WERI-Rb-1 (cell line): ENCODE measurements at regions not wholly inside any gene's neighbourhood (a gene's known extent, or its start where the extent isn't known, plus 50 kb on each side); places are given as distances from the start of the nearest gene placed in this dataset.
"Not testable (repeated sequence)": the region's sequence is repeated elsewhere in the genome, so short reads cannot be mapped to it uniquely, and the experiment has no call there.

ENCODE experiments used
- DNase-seq: peaks from one replicate; pipeline ENCODE4 v3.0.0-alpha.2; 2020
- H3K27ac ChIP-seq: fragments of 250-450 bp; sonication (Bioruptor Pico); 2 replicates; pipeline ENCODE4 v1.5.1; 2020; ENCODE audit warnings: mild to moderate bottlenecking, moderate library complexity
- H3K27me3 ChIP-seq: fragments of 250-450 bp; sonication (Bioruptor Pico); 2 replicates; pipeline ENCODE4 v1.5.1; 2021; ENCODE audit warnings: mild to moderate bottlenecking, low read depth, moderate library complexity; ENCODE audit not compliant: insufficient read depth, severe bottlenecking
- H3K36me3 ChIP-seq: fragments of 250-450 bp; sonication (Bioruptor Pico); 2 replicates; pipeline ENCODE4 v1.5.1; 2020; ENCODE audit warnings: mild to moderate bottlenecking, moderate library complexity
- H3K4me3 ChIP-seq: 2 replicates; pipeline ENCODE4 v1.5.1; 2011; ENCODE audit warnings: low read depth, mild to moderate bottlenecking, control low read depth, low read length
- H3K9me3 ChIP-seq: fragments of 250-450 bp; sonication (Bioruptor Pico); 2 replicates; pipeline ENCODE4 v1.5.1; 2021; ENCODE audit warnings: mild to moderate bottlenecking, moderate library complexity; ENCODE audit not compliant: severe bottlenecking
- CTCF ChIP-seq: IDR thresholded peaks from 2 replicates; pipeline ENCODE4 v1.5.1; 2011; ENCODE audit warnings: low read depth, mild to moderate bottlenecking, control low read depth, inconsistent platforms, low read length

GRCh38 chr3:87706176-87706575, 352.6 kb downstream of the CGGBP1 start:
- Histone ChIP-seq H3K27ac (no peak overlapping the region), H3K4me3 (no peak overlapping the region), H3K9me3 (no peaks in the 10 kb centered on the region), H3K27me3 (no peaks in the 10 kb centered on the region), H3K36me3 (no peaks in the 10 kb centered on the region)
- DNase-seq, result no peak
- TF ChIP-seq CTCF, result no peak

DNA sequence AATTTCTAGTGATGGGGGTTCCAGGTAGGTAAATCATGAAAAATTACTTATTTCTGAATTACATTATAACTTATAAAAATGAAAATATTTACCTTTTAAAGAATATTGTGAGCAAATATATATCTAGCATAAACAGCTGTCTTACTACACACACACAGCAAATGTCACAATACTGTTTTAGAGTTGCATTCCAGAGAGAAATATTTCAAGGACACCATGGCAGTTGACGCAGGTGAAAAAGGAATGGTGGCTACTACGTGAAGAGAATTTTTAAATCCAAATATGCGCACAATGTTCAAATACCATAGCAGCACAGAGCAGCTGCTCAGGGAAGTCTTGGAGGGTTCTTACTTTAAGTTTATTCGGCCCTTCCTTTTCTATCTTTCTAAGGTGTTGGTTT, 356.2 kb downstream of the CGGBP1 start:
- no peak for TF ChIP-seq CTCF
- H3K9me3 ChIP-seq, result no peaks in the 10 kb centered on the region
- H3K4me3 ChIP-seq, result no peak overlapping the region
- H3K27ac ChIP-seq, result no peak overlapping the region
- no peaks in the 10 kb centered on the region for H3K27me3 ChIP-seq
- no peak for DNase-seq
- H3K36me3 ChIP-seq, result no peaks in the 10 kb centered on the region

- no peak overlapping the region for H3K4me3 ChIP-seq
- H3K36me3 ChIP-seq, result no peaks in the 10 kb centered on the region
- TF ChIP-seq CTCF, result no peak
- H3K27ac ChIP-seq, result no peak overlapping the region
- no peaks in the 10 kb centered on the region for H3K9me3 ChIP-seq
- no peak for DNase-seq
- no peaks in the 10 kb centered on the region for H3K27me3 ChIP-seq
Observed at GRCh38 chr3:87696124-87697013, 362.4 kb downstream of the CGGBP1 start.

- no peak for DNase-seq
- no peak for TF ChIP-seq CTCF
- Histone ChIP-seq H3K27ac (no peak overlapping the region), H3K9me3 (no peaks in the 10 kb centered on the region), H3K27me3 (no peaks in the 10 kb centered on the region), H3K36me3 (no peaks in the 10 kb centered on the region), H3K4me3 (no peak overlapping the region)
Observed at GRCh38 chr3:87694678-87695077, 364.1 kb downstream of the CGGBP1 start.

GRCh38 chr3:87691109-87691508, 367.7 kb downstream of the CGGBP1 start:
- Histone ChIP-seq H3K27ac (no peak overlapping the region), H3K9me3 (no peaks in the 10 kb centered on the region)

GRCh38 chr3:87678984-87679660, 379.7 kb downstream of the CGGBP1 start:
- not testable (repeated sequence) for DNase-seq, H3K9me3 ChIP-seq, H3K36me3 ChIP-seq, H3K4me3 ChIP-seq, H3K27ac ChIP-seq, H3K27me3 ChIP-seq

More at GRCh38 chr3:87691109-87691508, 367.7 kb downstream of the CGGBP1 start:
- Histone ChIP-seq H3K4me3 (no peak overlapping the region), H3K27me3 (no peaks in the 10 kb centered on the region), H3K36me3 (no peaks in the 10 kb centered on the region)
- DNase-seq, result no peak
- no peak for TF ChIP-seq CTCF
